ENCODE measurements at regions not wholly inside any gene's neighbourhood (a gene's known extent, or its start where the extent isn't known, plus 50 kb on each side); places are given as distances from the start of the nearest gene placed in this dataset.
A peak's percentile ranks its signal among the peaks of the same experiment; 100 is the strongest.

DNA sequence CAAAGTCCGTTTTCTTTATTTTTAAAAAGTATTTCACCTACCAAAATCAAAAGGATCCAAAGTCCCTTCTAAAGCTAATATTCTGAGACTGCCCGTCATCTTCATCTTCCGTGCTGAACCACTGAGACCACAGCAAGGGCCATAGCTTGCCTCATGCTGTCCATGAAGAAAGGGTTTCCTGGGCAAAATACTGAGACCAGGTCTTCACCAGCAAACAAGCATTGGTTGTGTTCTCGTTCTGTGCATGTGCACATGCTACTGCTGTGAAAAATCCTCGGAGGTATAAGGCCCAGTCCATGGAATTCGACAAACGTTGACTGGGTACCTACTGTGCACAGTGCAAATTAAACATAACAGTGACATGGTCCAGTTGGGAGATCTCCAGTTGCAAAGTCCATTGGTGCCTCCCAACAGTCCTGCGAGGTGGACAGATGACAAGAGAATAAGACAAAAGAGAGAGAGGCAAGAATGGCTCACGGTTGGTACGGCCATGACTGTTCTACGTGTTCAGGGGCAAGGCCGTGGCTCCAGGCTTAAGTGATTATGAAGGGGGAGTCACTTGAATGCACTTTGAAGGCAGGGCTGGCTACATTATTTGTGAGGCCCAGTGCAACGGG lies 192.6 kb upstream of the GLI2 start (continued):
- TF ChIP-seq, protein P1, sequence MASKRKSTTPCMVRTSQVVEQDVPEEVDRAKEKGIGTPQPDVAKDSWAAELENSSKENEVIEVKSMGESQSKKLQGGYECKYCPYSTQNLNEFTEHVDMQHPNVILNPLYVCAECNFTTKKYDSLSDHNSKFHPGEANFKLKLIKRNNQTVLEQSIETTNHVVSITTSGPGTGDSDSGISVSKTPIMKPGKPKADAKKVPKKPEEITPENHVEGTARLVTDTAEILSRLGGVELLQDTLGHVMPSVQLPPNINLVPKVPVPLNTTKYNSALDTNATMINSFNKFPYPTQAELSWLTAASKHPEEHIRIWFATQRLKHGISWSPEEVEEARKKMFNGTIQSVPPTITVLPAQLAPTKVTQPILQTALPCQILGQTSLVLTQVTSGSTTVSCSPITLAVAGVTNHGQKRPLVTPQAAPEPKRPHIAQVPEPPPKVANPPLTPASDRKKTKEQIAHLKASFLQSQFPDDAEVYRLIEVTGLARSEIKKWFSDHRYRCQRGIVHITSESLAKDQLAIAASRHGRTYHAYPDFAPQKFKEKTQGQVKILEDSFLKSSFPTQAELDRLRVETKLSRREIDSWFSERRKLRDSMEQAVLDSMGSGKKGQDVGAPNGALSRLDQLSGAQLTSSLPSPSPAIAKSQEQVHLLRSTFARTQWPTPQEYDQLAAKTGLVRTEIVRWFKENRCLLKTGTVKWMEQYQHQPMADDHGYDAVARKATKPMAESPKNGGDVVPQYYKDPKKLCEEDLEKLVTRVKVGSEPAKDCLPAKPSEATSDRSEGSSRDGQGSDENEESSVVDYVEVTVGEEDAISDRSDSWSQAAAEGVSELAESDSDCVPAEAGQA (IDR thresholded peaks at IDR 0.05; ENCODE audit: low read depth): no peak
- TF ChIP-seq, protein P1 (CRISPR knock-in tag; IDR thresholded peaks at IDR 0.05; ENCODE audit: borderline replicate concordance): no peak
- TF ChIP-seq NONO (IDR thresholded peaks at IDR 0.05) (no peak), NONO (CRISPR knock-in tag; conservative IDR thresholded peaks at IDR 0.05) (0 out of 2 replicates have a peak, but pooled peaks have one; percentile 43), SRY (CRISPR knock-in tag; IDR thresholded peaks at IDR 0.05) (peak; percentile 13; the same call in 1 of the 2 replicates), ZNF546 (CRISPR knock-in tag; conservative IDR thresholded peaks at IDR 0.05) (0 out of 2 replicates have a peak, but pooled peaks have one; percentile 30), ZNF431 (CRISPR knock-in tag; IDR thresholded peaks at IDR 0.05; ENCODE audit: borderline replicate concordance, low read depth) (no peak), ZNF773 (CRISPR knock-in tag; IDR thresholded peaks at IDR 0.05; ENCODE audit: borderline replicate concordance) (0 out of 2 replicates have a peak, but pooled peaks have one; percentile 36), ZBTB7A (CRISPR knock-in tag; IDR thresholded peaks at IDR 0.05) (peak; percentile 57; the same call in 1 of the 2 replicates), FOXK1 (CRISPR knock-in tag; IDR thresholded peaks at IDR 0.05; ENCODE audit: borderline replicate concordance, low read depth) (no peak), ZNF605 (CRISPR knock-in tag; IDR thresholded peaks at IDR 0.05) (peak; percentile 90), FOXA1 (IDR thresholded peaks at IDR 0.05) (no peak), FOXA1 (CRISPR knock-in tag; IDR thresholded peaks at IDR 0.05) (no peak), HMG20B (CRISPR knock-in tag; conservative IDR thresholded peaks at IDR 0.05) (0 out of 2 replicates have a peak, but pooled peaks have one; percentile 37), ZNF230 (CRISPR knock-in tag; IDR thresholded peaks at IDR 0.05) (no peak), IKZF1 (IDR thresholded peaks at IDR 0.05) (no peak), FOXM1 (CRISPR knock-in tag; IDR thresholded peaks at IDR 0.05) (no peak), STAT5B (CRISPR knock-in tag; IDR thresholded peaks at IDR 0.05) (0 out of 2 replicates have a peak, but pooled peaks have one; percentile 61), ZFY (CRISPR knock-in tag; IDR thresholded peaks at IDR 0.05) (peak; percentile 69)
- TF ChIP-seq, protein P2, sequence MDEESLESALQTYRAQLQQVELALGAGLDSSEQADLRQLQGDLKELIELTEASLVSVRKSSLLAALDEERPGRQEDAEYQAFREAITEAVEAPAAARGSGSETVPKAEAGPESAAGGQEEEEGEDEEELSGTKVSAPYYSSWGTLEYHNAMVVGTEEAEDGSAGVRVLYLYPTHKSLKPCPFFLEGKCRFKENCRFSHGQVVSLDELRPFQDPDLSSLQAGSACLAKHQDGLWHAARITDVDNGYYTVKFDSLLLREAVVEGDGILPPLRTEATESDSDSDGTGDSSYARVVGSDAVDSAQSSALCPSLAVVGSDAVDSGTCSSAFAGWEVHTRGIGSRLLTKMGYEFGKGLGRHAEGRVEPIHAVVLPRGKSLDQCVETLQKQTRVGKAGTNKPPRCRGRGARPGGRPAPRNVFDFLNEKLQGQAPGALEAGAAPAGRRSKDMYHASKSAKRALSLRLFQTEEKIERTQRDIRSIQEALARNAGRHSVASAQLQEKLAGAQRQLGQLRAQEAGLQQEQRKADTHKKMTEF (CRISPR knock-in tag; IDR thresholded peaks at IDR 0.05): peak; percentile 53; the same call in 1 of the 2 replicates
- TF ChIP-seq, protein P3, sequence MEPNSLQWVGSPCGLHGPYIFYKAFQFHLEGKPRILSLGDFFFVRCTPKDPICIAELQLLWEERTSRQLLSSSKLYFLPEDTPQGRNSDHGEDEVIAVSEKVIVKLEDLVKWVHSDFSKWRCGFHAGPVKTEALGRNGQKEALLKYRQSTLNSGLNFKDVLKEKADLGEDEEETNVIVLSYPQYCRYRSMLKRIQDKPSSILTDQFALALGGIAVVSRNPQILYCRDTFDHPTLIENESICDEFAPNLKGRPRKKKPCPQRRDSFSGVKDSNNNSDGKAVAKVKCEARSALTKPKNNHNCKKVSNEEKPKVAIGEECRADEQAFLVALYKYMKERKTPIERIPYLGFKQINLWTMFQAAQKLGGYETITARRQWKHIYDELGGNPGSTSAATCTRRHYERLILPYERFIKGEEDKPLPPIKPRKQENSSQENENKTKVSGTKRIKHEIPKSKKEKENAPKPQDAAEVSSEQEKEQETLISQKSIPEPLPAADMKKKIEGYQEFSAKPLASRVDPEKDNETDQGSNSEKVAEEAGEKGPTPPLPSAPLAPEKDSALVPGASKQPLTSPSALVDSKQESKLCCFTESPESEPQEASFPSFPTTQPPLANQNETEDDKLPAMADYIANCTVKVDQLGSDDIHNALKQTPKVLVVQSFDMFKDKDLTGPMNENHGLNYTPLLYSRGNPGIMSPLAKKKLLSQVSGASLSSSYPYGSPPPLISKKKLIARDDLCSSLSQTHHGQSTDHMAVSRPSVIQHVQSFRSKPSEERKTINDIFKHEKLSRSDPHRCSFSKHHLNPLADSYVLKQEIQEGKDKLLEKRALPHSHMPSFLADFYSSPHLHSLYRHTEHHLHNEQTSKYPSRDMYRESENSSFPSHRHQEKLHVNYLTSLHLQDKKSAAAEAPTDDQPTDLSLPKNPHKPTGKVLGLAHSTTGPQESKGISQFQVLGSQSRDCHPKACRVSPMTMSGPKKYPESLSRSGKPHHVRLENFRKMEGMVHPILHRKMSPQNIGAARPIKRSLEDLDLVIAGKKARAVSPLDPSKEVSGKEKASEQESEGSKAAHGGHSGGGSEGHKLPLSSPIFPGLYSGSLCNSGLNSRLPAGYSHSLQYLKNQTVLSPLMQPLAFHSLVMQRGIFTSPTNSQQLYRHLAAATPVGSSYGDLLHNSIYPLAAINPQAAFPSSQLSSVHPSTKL (CRISPR knock-in tag; IDR thresholded peaks at IDR 0.05): peak; percentile 70; the same call in 1 of the 2 replicates
